H1 (cell line): ENCODE measurements at regions not wholly inside any gene's neighbourhood (a gene's known extent, or its start where the extent isn't known, plus 50 kb on each side); places are given as distances from the start of the nearest gene placed in this dataset.

ENCODE experiments used
- CTCF ChIA-PET: fragments of 300-600 bp; sonication (Branson Sonifier 250); formaldehyde crosslinking; loops from one replicate; lab custom pipeline; 2021; ENCODE audit not compliant: partially characterized antibody; lab: Charles Lee
- POLR2A ChIA-PET: fragments of 300-600 bp; sonication (Branson Sonifier 250); formaldehyde crosslinking; loops from one replicate; lab custom pipeline; 2021; ENCODE audit warnings: inconsistent platforms; ENCODE audit not compliant: partially characterized antibody; lab: Charles Lee
- DNase-seq, 2 experiments: peaks; one replicate each; pipeline versions ENCODE4 v3.0.0 to v3.0.0-alpha.2; 2010 to 2022; ENCODE audit warnings: low spot score in 2 of 2, low read depth in 1 of 2, mixed read lengths in 1 of 2
- FAIRE-seq: peaks from 2 replicates; lab custom pipeline; 2011; peaks lifted over from hg19 to GRCh38; lab: Jason Lieb, UNC
- H2AFZ ChIP-seq: 2 replicates; pipeline ENCODE4 v1.8.1; 2012; ENCODE audit warnings: low read length, inconsistent platforms
- H2AK5ac ChIP-seq: 2 replicates; pipeline ENCODE4 v1.6.1; 2013; ENCODE audit warnings: low read depth, low read length
- H2BK120ac ChIP-seq: replicated peaks from 2 replicates; pipeline ENCODE3; 2013; ENCODE audit warnings: low read depth, low read length, inconsistent platforms
- H2BK12ac ChIP-seq: 2 replicates; pipeline ENCODE4 v1.6.1; 2013; ENCODE audit warnings: low read depth, low read length
- H2BK15ac ChIP-seq: 2 replicates; pipeline ENCODE4 v1.6.1; 2013; ENCODE audit warnings: low read length
- H2BK20ac ChIP-seq: 2 replicates; pipeline ENCODE4 v1.6.1; 2013; ENCODE audit warnings: low read length
- H2BK5ac ChIP-seq: 2 replicates; pipeline ENCODE4 v1.6.1; 2013; ENCODE audit warnings: low read depth, low read length
- H3K14ac ChIP-seq: 2 replicates; pipeline ENCODE4 v1.6.1; 2013; ENCODE audit warnings: inconsistent platforms; ENCODE audit not compliant: insufficient read length
- H3K18ac ChIP-seq: 2 replicates; pipeline ENCODE4 v1.6.1; 2013; ENCODE audit warnings: low read length; ENCODE audit errors: extremely low read depth
- H3K23ac ChIP-seq: 2 replicates; pipeline ENCODE4 v1.6.1; 2013; ENCODE audit warnings: inconsistent platforms; ENCODE audit not compliant: insufficient read length
- H3K23me2 ChIP-seq: 2 replicates; pipeline ENCODE4 v1.6.1; 2013; ENCODE audit warnings: low read depth, low read length
- H3K27ac ChIP-seq: 2 replicates; pipeline ENCODE4 v1.6.1; 2011; ENCODE audit warnings: low read depth, low read length, inconsistent platforms
- H3K27me3 ChIP-seq, 4 experiments: replicated peaks in 1 of 4; 1 replicate in 1 of 4; 2 replicates in 3 of 4; pipeline versions ENCODE4 v1.6.1 to v1.8.1; 2011 to 2013; ENCODE audit warnings: low read length in 3 of 4, mild to moderate bottlenecking in 3 of 4, inconsistent platforms in 2 of 4, mixed read lengths in 2 of 4, moderate library complexity in 1 of 4; ENCODE audit not compliant: control insufficient read depth in 3 of 4, insufficient read depth in 3 of 4; ENCODE audit errors: extremely low read depth in 1 of 4
- H3K36me3 ChIP-seq, 4 experiments: 2 replicates each; pipeline versions ENCODE4 v1.6.1 to v1.8.1; 2011 to 2013; ENCODE audit warnings: mild to moderate bottlenecking in 4 of 4, low read length in 3 of 4, moderate library complexity in 2 of 4, control low read depth in 1 of 4, inconsistent platforms in 1 of 4; ENCODE audit not compliant: insufficient read depth in 4 of 4, control insufficient read depth in 2 of 4
- H3K4ac ChIP-seq: replicated peaks from 2 replicates; pipeline ENCODE3; 2013; ENCODE audit warnings: low read length, low read depth, mixed read lengths, inconsistent platforms; ENCODE audit not compliant: insufficient read length
- H3K4me1 ChIP-seq, 4 experiments: replicated peaks in 1 of 4; 1 replicate in 1 of 4; 2 replicates in 3 of 4; pipeline versions ENCODE4 v1.6.1 to v1.8.1; 2011 to 2013; ENCODE audit warnings: low read length in 3 of 4, inconsistent platforms in 2 of 4, mixed read lengths in 1 of 4; ENCODE audit not compliant: insufficient read depth in 4 of 4, control insufficient read depth in 3 of 4
- H3K4me2 ChIP-seq, 2 experiments: 2 replicates each; pipeline versions ENCODE4 v1.6.1 to v1.8.1; 2011 to 2013; ENCODE audit warnings: low read depth in 2 of 2, low read length in 2 of 2, control low read depth in 1 of 2, inconsistent platforms in 1 of 2, mild to moderate bottlenecking in 1 of 2; ENCODE audit not compliant: insufficient read depth in 1 of 2
- H3K4me3 ChIP-seq, 4 experiments: fragments of 200-600, 300-600 bp in 1 of 4; sonication (generic), shearing (Covaris generic), sonication (Bioruptor Twin) in 1 of 4; 2 replicates each; pipeline versions ENCODE4 v1.5.1 to v1.8.1; 2011 to 2016; ENCODE audit warnings: low read length in 4 of 4, low read depth in 3 of 4, control low read depth in 2 of 4, inconsistent platforms in 2 of 4, mild to moderate bottlenecking in 2 of 4, mixed read lengths in 1 of 4, moderate library complexity in 1 of 4; ENCODE audit not compliant: insufficient read depth in 2 of 4; ENCODE audit errors: extremely low read depth in 1 of 4
- H3K56ac ChIP-seq: replicated peaks from 2 replicates; pipeline ENCODE3; 2013; ENCODE audit warnings: low read depth, mild to moderate bottlenecking, mixed read lengths, low read length, inconsistent platforms; ENCODE audit not compliant: insufficient read length
- H3K79me1 ChIP-seq: 2 replicates; pipeline ENCODE4 v1.6.1; 2013; ENCODE audit warnings: low read depth, low read length, control low read depth
- H3K79me2 ChIP-seq, 2 experiments: 2 replicates each; pipeline versions ENCODE4 v1.6.1 to v1.8.1; 2012 to 2013; ENCODE audit warnings: low read length in 2 of 2, mild to moderate bottlenecking in 2 of 2, inconsistent platforms in 1 of 2; ENCODE audit not compliant: insufficient read depth in 2 of 2, control insufficient read depth in 1 of 2
- H3K9ac ChIP-seq, 4 experiments: replicated peaks in 1 of 4; 1 replicate in 1 of 4; 2 replicates in 3 of 4; pipeline versions ENCODE4 v1.6.1 to v1.8.1; 2011 to 2013; ENCODE audit warnings: low read depth in 3 of 4, low read length in 3 of 4, control low read depth in 2 of 4, mild to moderate bottlenecking in 2 of 4, moderate library complexity in 2 of 4, inconsistent platforms in 1 of 4; ENCODE audit errors: extremely low read depth in 1 of 4
- H3K9me3 ChIP-seq, 2 experiments: 2 replicates each; pipeline versions ENCODE4 v1.6.1 to v1.8.1; 2012 to 2013; ENCODE audit warnings: mild to moderate bottlenecking in 2 of 2, moderate library complexity in 2 of 2, control low read depth in 1 of 2, inconsistent platforms in 1 of 2, low read depth in 1 of 2, low read length in 1 of 2, mixed read lengths in 1 of 2; ENCODE audit not compliant: insufficient read depth in 2 of 2
- H4K20me1 ChIP-seq, 2 experiments: replicated peaks in 1 of 2; 2 replicates each; pipeline versions ENCODE3 to v1.8.1; 2011 to 2013; ENCODE audit warnings: inconsistent platforms in 2 of 2, low read length in 2 of 2, mild to moderate bottlenecking in 1 of 2; ENCODE audit not compliant: insufficient read depth in 2 of 2, control insufficient read depth in 1 of 2
- H4K5ac ChIP-seq: 2 replicates; pipeline ENCODE4 v1.6.1; 2013; ENCODE audit warnings: low read length, low read depth, mixed read lengths, inconsistent platforms; ENCODE audit not compliant: insufficient read length
- H4K8ac ChIP-seq: 2 replicates; pipeline ENCODE4 v1.8.0; 2013; ENCODE audit warnings: mild to moderate bottlenecking, moderate library complexity, low read length, inconsistent platforms; ENCODE audit not compliant: insufficient read depth; ENCODE audit errors: extremely low read depth
- H4K91ac ChIP-seq: replicated peaks from 2 replicates; pipeline ENCODE3; 2013; ENCODE audit warnings: low read length, mixed read lengths, inconsistent platforms; ENCODE audit not compliant: insufficient read length
- CBX8 ChIP-seq: fragments of 300-800, 300-1000 bp; sonication (generic); IDR thresholded peaks from 2 replicates; pipeline ENCODE4 v1.7.1; 2016; ENCODE audit warnings: low read depth, low read length, borderline replicate concordance
- EGR1 ChIP-seq: IDR thresholded peaks from 2 replicates; pipeline ENCODE4 v1.6.1; 2011; ENCODE audit warnings: low read depth, low read length, borderline replicate concordance
- EP300 ChIP-seq, 2 experiments: IDR thresholded peaks; 1 replicate in 1 of 2; 2 replicates in 1 of 2; pipeline ENCODE4 v1.6.1; 2011 to 2012; ENCODE audit warnings: low read depth in 2 of 2, low read length in 2 of 2, mild to moderate bottlenecking in 2 of 2, borderline replicate concordance in 1 of 2, inconsistent platforms in 1 of 2, moderate library complexity in 1 of 2
- HDAC6 ChIP-seq: IDR thresholded peaks from one replicate; pipeline ENCODE4 v1.7.1; 2012; ENCODE audit warnings: low read depth, mild to moderate bottlenecking, inconsistent platforms, low read length, moderate library complexity
- KDM4A ChIP-seq: IDR thresholded peaks from one replicate; pipeline ENCODE4 v1.7.1; 2012; ENCODE audit warnings: low read depth, mild to moderate bottlenecking, moderate library complexity, low read length, inconsistent platforms; ENCODE audit not compliant: severe bottlenecking
- KDM5A ChIP-seq: fragments of 200-600 bp; IDR thresholded peaks from 2 replicates; pipeline ENCODE4 v1.7.1; 2012; ENCODE audit warnings: mild to moderate bottlenecking, low read length, inconsistent platforms, mixed read lengths
- NRF1 ChIP-seq: IDR thresholded peaks from 2 replicates; pipeline ENCODE4 v1.6.1; 2011; ENCODE audit warnings: mild to moderate bottlenecking, low read depth, low read length, improper control_type of control experiment
- RFX5 ChIP-seq: IDR thresholded peaks from 2 replicates; pipeline ENCODE4 v1.6.1; 2011; ENCODE audit warnings: low read depth, low read length, improper control_type of control experiment, borderline replicate concordance
- RXRA ChIP-seq: IDR thresholded peaks from 2 replicates; pipeline ENCODE4 v1.6.1; 2011; ENCODE audit warnings: low read depth, mild to moderate bottlenecking, low read length, moderate library complexity; ENCODE audit not compliant: insufficient read depth
- SP1 ChIP-seq: IDR thresholded peaks from 2 replicates; pipeline ENCODE4 v1.6.1; 2011; ENCODE audit warnings: low read depth, low read length
- ZNF274 ChIP-seq: IDR thresholded peaks from 2 replicates; pipeline ENCODE4 v1.7.0; 2012; ENCODE audit warnings: low read length, borderline replicate concordance; ENCODE audit errors: extremely low read depth
- WGBS, 2 experiments: shearing (Covaris generic) in 1 of 2; methylation state at CpG; one replicate each; pipeline versions ENCODE4 v1.1.6 to v1.1.7; 2013 to 2015; ENCODE audit warnings: low lambda C conversion rate in 2 of 2, mixed read lengths in 2 of 2, inconsistent platforms in 1 of 2, low coverage in 1 of 2, missing lambda C conversion rate in 1 of 2; ENCODE audit not compliant: insufficient replicate concordance in 2 of 2, insufficient coverage in 1 of 2, insufficient read length in 1 of 2; ENCODE audit errors: extremely low coverage in 1 of 2, missing lambda C conversion rate in 1 of 2; 5-methylcytosine and 5-hydroxymethylcytosine counted together
- TF ChIP-seq, protein P1 (sequence below): IDR thresholded peaks from 2 replicates; pipeline ENCODE4 v1.6.1; 2011; ENCODE audit warnings: low read depth, mild to moderate bottlenecking, low read length; ENCODE audit not compliant: insufficient read depth

DNA sequence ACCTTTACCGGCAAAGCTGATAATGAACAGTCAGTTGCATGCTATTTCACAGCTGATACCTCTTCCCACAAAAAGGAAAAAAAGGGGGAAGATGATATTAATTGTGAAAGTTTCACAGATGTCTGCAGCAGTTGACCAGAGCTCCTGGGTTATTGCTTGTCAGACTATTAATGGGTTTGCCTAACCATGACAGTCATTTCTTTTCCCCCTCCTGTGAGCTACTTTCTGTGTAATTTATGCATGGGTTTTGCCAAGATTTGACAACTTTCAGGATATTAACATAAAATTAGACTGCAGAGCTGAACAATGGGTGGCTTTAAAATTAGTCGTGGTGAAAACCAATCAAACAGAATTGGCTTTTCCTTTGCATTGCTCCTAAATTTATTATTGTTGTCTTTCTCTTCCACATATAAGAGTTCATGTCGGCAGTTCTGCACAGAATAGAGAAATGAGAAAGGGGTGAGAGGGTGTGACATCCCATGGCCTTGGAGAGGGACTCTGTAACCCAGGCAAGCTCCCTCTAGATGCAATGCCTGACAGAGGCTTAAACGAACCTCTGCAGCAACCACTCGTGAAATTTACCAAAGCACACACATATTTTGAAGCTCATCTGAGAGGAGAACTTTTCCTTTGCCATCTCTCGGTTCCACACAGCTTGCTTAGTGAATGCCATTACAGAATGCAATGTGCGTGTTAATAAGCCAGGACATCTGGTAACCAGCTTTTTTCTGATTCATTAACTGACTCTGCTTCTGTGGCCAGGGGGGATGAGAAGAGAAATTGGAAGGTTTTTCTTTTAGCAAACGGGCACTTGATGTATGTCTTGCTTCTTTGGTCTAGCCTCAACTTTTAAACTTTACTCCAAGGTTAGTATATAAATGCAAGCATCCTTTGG lies 82.2 kb upstream of the ITGA4 start:
- Histone ChIP-seq H2BK12ac (no peak overlapping the region), H3K9ac (no peak overlapping the region), H3K4me3 (no peak overlapping the region), H4K8ac (no peak overlapping the region), H2BK5ac (no peak overlapping the region), H4K91ac (no peak overlapping the region), H3K56ac (no peak overlapping the region), H2AK5ac (no peak overlapping the region), H2AFZ (no peak overlapping the region), H3K79me2 (no peaks in the 10 kb centered on the region), H4K5ac (no peak overlapping the region), H3K4ac (no peak overlapping the region), H3K4me1 (no peaks in the 10 kb centered on the region), H2BK20ac (no peak overlapping the region), H3K27ac (no peak overlapping the region), H3K79me1 (no peaks in the 10 kb centered on the region), H2BK120ac (no peak overlapping the region), H3K23me2 (no peaks in the 10 kb centered on the region), H3K9me3 (no peaks in the 10 kb centered on the region), H3K14ac (no peak overlapping the region), H3K18ac (no peak overlapping the region), H3K36me3 (no peaks in the 10 kb centered on the region), H3K4me2 (no peak overlapping the region), H3K23ac (no peak overlapping the region), H2BK15ac (no peak overlapping the region), H3K27me3 (no peaks in the 10 kb centered on the region), H4K20me1 (no peaks in the 10 kb centered on the region)
- CTCF ChIA-PET = interaction anchor here (0.7 to 1.2 kb wide), 5 partner anchors 13 to 197 kb away, joined by 3 to 4 read pairs (median 3); no protein-coding TSS in a partner anchor
- POLR2A ChIA-PET = no interaction called here
- no peak for DNase-seq
- 91% methylated on average over 8 of the region's 8 CpGs; no CpG with 5 or more reads in 1 of the 2 experiments for WGBS, 2 experiments
- FAIRE-seq = no peak
- TF ChIP-seq SP1 (no peak), CBX8 (no peak), RFX5 (no peak), NRF1 (no peak), KDM5A (no peak), EGR1 (no peak), EP300 (IDR thresholded peaks at IDR 0.05; ENCODE audit: borderline replicate concordance in 1 of 2, low read depth in 2 of 2, low read length in 2 of 2) (no peak), KDM4A (no peak), HDAC6 (no peak), ZNF274 (no peak), RXRA (no peak)
- TF ChIP-seq, protein P1, sequence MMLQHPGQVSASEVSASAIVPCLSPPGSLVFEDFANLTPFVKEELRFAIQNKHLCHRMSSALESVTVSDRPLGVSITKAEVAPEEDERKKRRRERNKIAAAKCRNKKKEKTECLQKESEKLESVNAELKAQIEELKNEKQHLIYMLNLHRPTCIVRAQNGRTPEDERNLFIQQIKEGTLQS = no peak
